ENCODE measurements at regions not wholly inside any gene's neighbourhood (a gene's known extent, or its start where the extent isn't known, plus 50 kb on each side); places are given as distances from the start of the nearest gene placed in this dataset.

GRCh38 chr11:90646266-90646665 lies 423.4 kb upstream of the CHORDC1 start:
- DNase-seq (ENCODE audit: low spot score) (no peak), ATAC-seq (ENCODE audit: insufficient number of reproducible peaks, low FRiP score, low read depth) (no peak)
- TF ChIP-seq, protein P1, sequence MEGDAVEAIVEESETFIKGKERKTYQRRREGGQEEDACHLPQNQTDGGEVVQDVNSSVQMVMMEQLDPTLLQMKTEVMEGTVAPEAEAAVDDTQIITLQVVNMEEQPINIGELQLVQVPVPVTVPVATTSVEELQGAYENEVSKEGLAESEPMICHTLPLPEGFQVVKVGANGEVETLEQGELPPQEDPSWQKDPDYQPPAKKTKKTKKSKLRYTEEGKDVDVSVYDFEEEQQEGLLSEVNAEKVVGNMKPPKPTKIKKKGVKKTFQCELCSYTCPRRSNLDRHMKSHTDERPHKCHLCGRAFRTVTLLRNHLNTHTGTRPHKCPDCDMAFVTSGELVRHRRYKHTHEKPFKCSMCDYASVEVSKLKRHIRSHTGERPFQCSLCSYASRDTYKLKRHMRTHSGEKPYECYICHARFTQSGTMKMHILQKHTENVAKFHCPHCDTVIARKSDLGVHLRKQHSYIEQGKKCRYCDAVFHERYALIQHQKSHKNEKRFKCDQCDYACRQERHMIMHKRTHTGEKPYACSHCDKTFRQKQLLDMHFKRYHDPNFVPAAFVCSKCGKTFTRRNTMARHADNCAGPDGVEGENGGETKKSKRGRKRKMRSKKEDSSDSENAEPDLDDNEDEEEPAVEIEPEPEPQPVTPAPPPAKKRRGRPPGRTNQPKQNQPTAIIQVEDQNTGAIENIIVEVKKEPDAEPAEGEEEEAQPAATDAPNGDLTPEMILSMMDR (IDR thresholded peaks at IDR 0.05): no peak

DNA sequence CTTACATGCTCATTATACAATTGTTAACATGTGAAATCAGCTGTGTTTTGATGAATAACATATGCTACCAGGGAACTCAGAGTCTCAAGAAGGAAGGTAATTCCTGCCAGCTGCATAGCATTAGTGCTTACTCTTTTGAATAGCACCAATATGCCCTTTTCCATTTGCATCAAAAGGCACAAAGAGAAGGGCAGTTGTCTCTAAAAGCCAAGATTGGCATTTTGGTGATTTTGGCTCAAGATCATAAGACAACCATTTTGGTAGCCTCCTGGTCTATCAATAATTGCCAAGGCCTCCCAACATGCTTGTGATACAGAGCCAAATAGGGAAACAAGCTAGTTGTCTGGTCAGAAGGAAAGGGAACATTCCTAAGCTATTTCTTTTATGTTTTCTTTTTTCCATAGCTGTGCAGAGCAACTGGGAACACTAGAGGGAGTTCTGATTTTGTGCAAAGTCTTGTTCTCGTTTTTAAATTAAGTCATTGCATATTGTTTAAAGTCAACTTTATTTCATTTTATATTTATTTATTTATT lies 416.7 kb upstream of the CHORDC1 start:
- no peak for ATAC-seq (ENCODE audit: insufficient number of reproducible peaks, low FRiP score, low read depth)
- Histone ChIP-seq H3K36me3 (no peaks in the 10 kb centered on the region), H3K4me1 (ENCODE audit: control insufficient read depth in 1 of 2, low read depth in 2 of 2) (no peaks in the 10 kb centered on the region), H3K9me3 (no peaks in the 10 kb centered on the region), H3K4me3 (no peak overlapping the region), H3K27me3 (replicated peaks; ENCODE audit: insufficient read depth) (no peaks in the 10 kb centered on the region), H3K27ac (no peak overlapping the region)
- TF ChIP-seq, protein P1 (IDR thresholded peaks at IDR 0.05): no peak
- DNase-seq (ENCODE audit: low spot score): no peak

More at GRCh38 chr11:90646266-90646665, 423.4 kb upstream of the CHORDC1 start:
- no peaks in the 10 kb centered on the region for H3K4me1 ChIP-seq (ENCODE audit: control insufficient read depth in 1 of 2, low read depth in 2 of 2)
- H3K4me3 ChIP-seq: no peak overlapping the region
- H3K36me3 ChIP-seq: no peaks in the 10 kb centered on the region
- H3K9me3 ChIP-seq: no peaks in the 10 kb centered on the region
- no peak overlapping the region for H3K27ac ChIP-seq
- H3K27me3 ChIP-seq (replicated peaks; ENCODE audit: insufficient read depth): no peaks in the 10 kb centered on the region

- TF ChIP-seq, protein P1 (IDR thresholded peaks at IDR 0.05): no peak
- DNase-seq (ENCODE audit: low spot score) (no peak), ATAC-seq (ENCODE audit: insufficient number of reproducible peaks, low FRiP score, low read depth) (no peak)
- Histone ChIP-seq H3K36me3 (no peaks in the 10 kb centered on the region), H3K27me3 (replicated peaks; ENCODE audit: insufficient read depth) (no peaks in the 10 kb centered on the region), H3K27ac (no peak overlapping the region), H3K4me3 (no peak overlapping the region), H3K9me3 (no peaks in the 10 kb centered on the region), H3K4me1 (ENCODE audit: control insufficient read depth in 1 of 2, low read depth in 2 of 2) (no peaks in the 10 kb centered on the region)
Measured at GRCh38 chr11:90635886-90636285, 413.0 kb upstream of the CHORDC1 start.

DNA sequence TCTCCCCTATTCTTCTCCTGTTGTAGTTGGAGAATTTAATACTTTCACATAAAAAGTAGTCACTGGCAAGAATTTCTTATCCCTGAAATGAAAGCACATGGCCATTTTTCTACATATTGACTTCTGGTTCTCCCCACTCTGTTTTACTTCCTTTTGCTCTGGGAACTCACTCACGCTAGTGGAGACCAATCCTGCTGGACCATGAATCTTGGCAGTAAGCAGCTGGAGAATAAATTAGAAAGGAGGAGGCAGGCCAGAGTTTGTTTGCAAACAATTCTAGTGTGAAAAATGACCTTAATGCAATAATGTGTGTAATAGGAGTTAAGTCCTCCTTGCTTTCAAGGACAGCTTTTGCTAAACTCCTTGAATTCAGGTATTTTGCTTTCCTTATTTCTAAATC lies 412.3 kb upstream of the CHORDC1 start:
- no peak for ATAC-seq (ENCODE audit: insufficient number of reproducible peaks, low FRiP score, low read depth)
- Histone ChIP-seq H3K4me1 (ENCODE audit: control insufficient read depth in 1 of 2, low read depth in 2 of 2) (no peaks in the 10 kb centered on the region), H3K27ac (no peak overlapping the region), H3K4me3 (no peak overlapping the region), H3K36me3 (no peaks in the 10 kb centered on the region), H3K27me3 (replicated peaks; ENCODE audit: insufficient read depth) (no peaks in the 10 kb centered on the region), H3K9me3 (no peaks in the 10 kb centered on the region)
- DNase-seq (ENCODE audit: low spot score): no peak
- TF ChIP-seq, protein P1 (IDR thresholded peaks at IDR 0.05): no peak

DNA sequence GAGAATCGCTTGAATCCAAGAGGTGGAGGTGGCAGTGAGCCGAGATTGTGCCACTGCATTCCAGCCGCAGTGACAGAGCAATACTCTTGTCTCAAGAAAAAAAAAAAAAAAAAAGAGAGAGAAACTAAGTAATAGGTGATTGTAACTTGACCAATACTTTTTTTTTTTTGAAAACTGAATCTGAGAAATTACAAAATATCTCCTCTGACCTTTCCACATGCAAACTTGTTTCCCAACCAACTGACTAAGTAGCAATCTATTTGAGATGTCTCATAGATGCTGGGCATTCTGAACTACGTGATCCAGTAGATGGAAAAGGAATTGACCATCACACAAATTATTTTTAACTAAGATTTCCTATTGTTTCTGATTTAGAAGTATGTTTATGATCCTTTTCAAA lies 407.3 kb upstream of the CHORDC1 start:
- Histone ChIP-seq H3K27me3 (replicated peaks; ENCODE audit: insufficient read depth) (no peaks in the 10 kb centered on the region), H3K9me3 (no peaks in the 10 kb centered on the region), H3K27ac (no peak overlapping the region), H3K4me1 (ENCODE audit: control insufficient read depth in 1 of 2, low read depth in 2 of 2) (no peaks in the 10 kb centered on the region), H3K36me3 (no peaks in the 10 kb centered on the region), H3K4me3 (no peak overlapping the region)
- no peak for ATAC-seq (ENCODE audit: insufficient number of reproducible peaks, low FRiP score, low read depth)
- no peak for DNase-seq (ENCODE audit: low spot score)
- TF ChIP-seq, protein P1 (IDR thresholded peaks at IDR 0.05): no peak
